GM12891 (cell line): ENCODE measurements at regions not wholly inside any gene's neighbourhood (a gene's known extent, or its start where the extent isn't known, plus 50 kb on each side); places are given as distances from the start of the nearest gene placed in this dataset.

ENCODE experiments used
- DNase-seq: peaks from one replicate; pipeline ENCODE4 v3.0.0; 2011; ENCODE audit warnings: low spot score; ENCODE audit not compliant: insufficient read length
- FAIRE-seq: peaks from 2 replicates; lab custom pipeline; 2011; peaks lifted over from hg19 to GRCh38; lab: Jason Lieb, UNC
- PAX5 ChIP-seq: IDR thresholded peaks from 2 replicates; pipeline ENCODE4 v1.6.1; 2011; ENCODE audit warnings: low read length, moderate library complexity, mild to moderate bottlenecking; ENCODE audit not compliant: insufficient read depth, severe bottlenecking
- POLR2A ChIP-seq: IDR thresholded peaks from 2 replicates; pipeline ENCODE4 v1.6.1; 2011; ENCODE audit warnings: low read depth, low read length, control low read depth
- POLR2AphosphoS5 ChIP-seq: IDR thresholded peaks from 2 replicates; pipeline ENCODE4 v1.6.1; 2011; ENCODE audit warnings: low read depth, low read length, control low read depth
- POU2F2 ChIP-seq: IDR thresholded peaks from 2 replicates; pipeline ENCODE4 v1.6.1; 2011; ENCODE audit warnings: low read depth, mild to moderate bottlenecking, control low read depth, low read length, moderate library complexity
- SPI1 ChIP-seq: IDR thresholded peaks from 2 replicates; pipeline ENCODE4 v1.6.1; 2011; ENCODE audit warnings: low read depth, low read length, control low read depth
- TAF1 ChIP-seq: IDR thresholded peaks from 2 replicates; pipeline ENCODE4 v1.6.1; 2011; ENCODE audit warnings: low read depth, low read length, control low read depth

GRCh38 chr3:5270666-5271371 lies 83.3 kb downstream of the EDEM1 start:
- no peak for DNase-seq
- TF ChIP-seq PAX5 (no peak), SPI1 (no peak), POLR2A (no peak), TAF1 (no peak), POU2F2 (no peak), POLR2AphosphoS5 (no peak)
- FAIRE-seq, result no peak

- TF ChIP-seq PAX5, result no peak
- TF ChIP-seq TAF1, result no peak
- TF ChIP-seq SPI1, result no peak
- TF ChIP-seq POLR2AphosphoS5, result no peak
- no peak for TF ChIP-seq POLR2A
- no peak for TF ChIP-seq POU2F2
- no peak for DNase-seq
- no peak for FAIRE-seq
Measured at GRCh38 chr3:5271372-5271683, 83.8 kb downstream of the EDEM1 start.

GRCh38 chr3:5272387-5272786 lies 84.9 kb downstream of the EDEM1 start:
- TF ChIP-seq POU2F2, result no peak
- FAIRE-seq, result no peak
- DNase-seq, result no peak

GRCh38 chr3:5274091-5274490 lies 86.6 kb downstream of the EDEM1 start:
- TF ChIP-seq PAX5 (no peak), POU2F2 (no peak), SPI1 (no peak)
- FAIRE-seq, result no peak
- no peak for DNase-seq

GRCh38 chr3:5275529-5275928 lies 88.0 kb downstream of the EDEM1 start:
- no peak for DNase-seq
- no peak for TF ChIP-seq TAF1
- no peak for TF ChIP-seq PAX5
- TF ChIP-seq SPI1, result no peak
- TF ChIP-seq POLR2AphosphoS5, result no peak
- no peak for TF ChIP-seq POU2F2
- no peak for TF ChIP-seq POLR2A
- no peak for FAIRE-seq

- FAIRE-seq, result no peak
- DNase-seq, result no peak
- no peak for TF ChIP-seq POU2F2
- no peak for TF ChIP-seq SPI1
- TF ChIP-seq TAF1, result no peak
- TF ChIP-seq POLR2A, result no peak
- TF ChIP-seq POLR2AphosphoS5, result no peak
- no peak for TF ChIP-seq PAX5
Measured at GRCh38 chr3:5276934-5277333, 89.4 kb downstream of the EDEM1 start.

GRCh38 chr3:5277612-5278236 lies 90.2 kb downstream of the EDEM1 start:
- TF ChIP-seq PAX5 (no peak), POLR2AphosphoS5 (no peak), SPI1 (no peak), POU2F2 (no peak)
- DNase-seq, result no peak
- FAIRE-seq, result no peak

GRCh38 chr3:5278666-5279065 lies 91.2 kb downstream of the EDEM1 start:
- DNase-seq, result no peak
- TF ChIP-seq PAX5 (no peak), POLR2AphosphoS5 (no peak), POU2F2 (no peak), SPI1 (no peak), TAF1 (no peak), POLR2A (no peak)
- no peak for FAIRE-seq

- TF ChIP-seq POU2F2 (no peak), POLR2AphosphoS5 (no peak), PAX5 (no peak)
- DNase-seq (no peak), FAIRE-seq (no peak)
Measured at GRCh38 chr3:5282703-5283102, 95.2 kb downstream of the EDEM1 start.

- DNase-seq (no peak), FAIRE-seq (no peak)
- TF ChIP-seq SPI1 (no peak), POU2F2 (no peak), POLR2A (no peak), TAF1 (no peak), POLR2AphosphoS5 (no peak), PAX5 (no peak)
Measured at GRCh38 chr3:5285439-5285838, 97.9 kb downstream of the EDEM1 start.
